GM19463 (cell line): ENCODE measurements at regions not wholly inside any gene's neighbourhood (a gene's known extent, or its start where the extent isn't known, plus 50 kb on each side); places are given as distances from the start of the nearest gene placed in this dataset.

Source experiments
- ATAC-seq: cut with Tn5 transposase; IDR thresholded peaks from one replicate; pipeline ENCODE4 v1.9.1; 2021; ENCODE audit warnings: mild to moderate bottlenecking, moderate library complexity; ENCODE audit not compliant: unreplicated experiment

- no peak for ATAC-seq
Observed at GRCh38 chr21:17903929-17904639, 84.9 kb upstream of the C21orf91 start.

GRCh38 chr21:17903029-17903806, 84.1 kb upstream of the C21orf91 start:
- ATAC-seq, result no peak

- ATAC-seq, result no peak
Observed at GRCh38 chr21:17901458-17902079, 82.4 kb upstream of the C21orf91 start.

GRCh38 chr21:17900990-17901385, 81.8 kb upstream of the C21orf91 start:
- no peak for ATAC-seq

GRCh38 chr21:17900281-17900989, 81.3 kb upstream of the C21orf91 start:
- ATAC-seq, result no peak

- ATAC-seq, result no peak
Observed at GRCh38 chr21:17889171-17889570, 70.0 kb upstream of the C21orf91 start.

- no peak for ATAC-seq
Observed at GRCh38 chr21:17869115-17869514, 50.0 kb upstream of the C21orf91 start.
